ENCODE measurements at regions not wholly inside any gene's neighbourhood (a gene's known extent, or its start where the extent isn't known, plus 50 kb on each side); places are given as distances from the start of the nearest gene placed in this dataset.

DNA sequence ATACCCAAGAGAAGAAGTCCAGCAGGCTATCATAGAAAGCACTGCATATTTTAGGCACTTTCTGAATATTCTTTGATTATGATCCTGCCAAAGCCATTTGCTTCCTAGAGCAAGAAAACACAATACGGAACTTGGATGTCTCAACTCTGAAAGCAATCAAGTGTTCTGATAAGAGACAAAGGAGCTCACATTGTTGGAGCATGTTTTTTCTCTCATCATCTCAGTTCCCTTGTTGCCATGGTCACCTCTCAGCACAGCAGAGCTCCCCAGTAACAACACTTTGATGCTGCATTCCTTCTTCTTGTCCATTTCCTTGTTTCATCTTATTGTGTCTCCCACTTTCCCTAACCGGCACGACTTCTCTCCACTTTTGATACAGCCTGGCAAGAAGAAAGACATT lies 168.7 kb upstream of the FUT9 start:
- TF ChIP-seq SP2 (CRISPR knock-in tag; IDR thresholded peaks at IDR 0.05) (no peak), TP53 (CRISPR knock-in tag; conservative IDR thresholded peaks at IDR 0.05) (no peak), TAF1 (CRISPR knock-in tag; IDR thresholded peaks at IDR 0.05) (no peak), MED8 (CRISPR knock-in tag; IDR thresholded peaks at IDR 0.05; ENCODE audit: insufficient replicate concordance) (no peak)
- TF ChIP-seq, protein P1, sequence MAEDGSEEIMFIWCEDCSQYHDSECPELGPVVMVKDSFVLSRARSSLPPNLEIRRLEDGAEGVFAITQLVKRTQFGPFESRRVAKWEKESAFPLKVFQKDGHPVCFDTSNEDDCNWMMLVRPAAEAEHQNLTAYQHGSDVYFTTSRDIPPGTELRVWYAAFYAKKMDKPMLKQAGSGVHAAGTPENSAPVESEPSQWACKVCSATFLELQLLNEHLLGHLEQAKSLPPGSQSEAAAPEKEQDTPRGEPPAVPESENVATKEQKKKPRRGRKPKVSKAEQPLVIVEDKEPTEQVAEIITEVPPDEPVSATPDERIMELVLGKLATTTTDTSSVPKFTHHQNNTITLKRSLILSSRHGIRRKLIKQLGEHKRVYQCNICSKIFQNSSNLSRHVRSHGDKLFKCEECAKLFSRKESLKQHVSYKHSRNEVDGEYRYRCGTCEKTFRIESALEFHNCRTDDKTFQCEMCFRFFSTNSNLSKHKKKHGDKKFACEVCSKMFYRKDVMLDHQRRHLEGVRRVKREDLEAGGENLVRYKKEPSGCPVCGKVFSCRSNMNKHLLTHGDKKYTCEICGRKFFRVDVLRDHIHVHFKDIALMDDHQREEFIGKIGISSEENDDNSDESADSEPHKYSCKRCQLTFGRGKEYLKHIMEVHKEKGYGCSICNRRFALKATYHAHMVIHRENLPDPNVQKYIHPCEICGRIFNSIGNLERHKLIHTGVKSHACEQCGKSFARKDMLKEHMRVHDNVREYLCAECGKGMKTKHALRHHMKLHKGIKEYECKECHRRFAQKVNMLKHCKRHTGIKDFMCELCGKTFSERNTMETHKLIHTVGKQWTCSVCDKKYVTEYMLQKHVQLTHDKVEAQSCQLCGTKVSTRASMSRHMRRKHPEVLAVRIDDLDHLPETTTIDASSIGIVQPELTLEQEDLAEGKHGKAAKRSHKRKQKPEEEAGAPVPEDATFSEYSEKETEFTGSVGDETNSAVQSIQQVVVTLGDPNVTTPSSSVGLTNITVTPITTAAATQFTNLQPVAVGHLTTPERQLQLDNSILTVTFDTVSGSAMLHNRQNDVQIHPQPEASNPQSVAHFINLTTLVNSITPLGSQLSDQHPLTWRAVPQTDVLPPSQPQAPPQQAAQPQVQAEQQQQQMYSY (CRISPR knock-in tag; IDR thresholded peaks at IDR 0.05) = no peak
- TF ChIP-seq, protein P2, sequence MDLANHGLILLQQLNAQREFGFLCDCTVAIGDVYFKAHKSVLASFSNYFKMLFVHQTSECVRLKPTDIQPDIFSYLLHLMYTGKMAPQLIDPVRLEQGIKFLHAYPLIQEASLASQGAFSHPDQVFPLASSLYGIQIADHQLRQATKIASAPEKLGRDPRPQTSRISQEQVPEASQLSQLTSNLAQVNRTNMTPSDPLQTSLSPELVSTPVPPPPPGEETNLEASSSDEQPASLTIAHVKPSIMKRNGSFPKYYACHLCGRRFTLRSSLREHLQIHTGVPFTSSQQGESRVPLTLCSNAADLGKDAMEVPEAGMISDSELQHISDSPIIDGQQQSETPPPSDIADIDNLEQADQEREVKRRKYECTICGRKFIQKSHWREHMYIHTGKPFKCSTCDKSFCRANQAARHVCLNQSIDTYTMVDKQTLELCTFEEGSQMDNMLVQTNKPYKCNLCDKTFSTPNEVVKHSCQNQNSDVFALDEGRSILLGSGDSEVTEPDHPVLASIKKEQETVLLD (CRISPR knock-in tag; IDR thresholded peaks at IDR 0.05; ENCODE audit: low read depth) = no peak
- TF ChIP-seq, protein P3, sequence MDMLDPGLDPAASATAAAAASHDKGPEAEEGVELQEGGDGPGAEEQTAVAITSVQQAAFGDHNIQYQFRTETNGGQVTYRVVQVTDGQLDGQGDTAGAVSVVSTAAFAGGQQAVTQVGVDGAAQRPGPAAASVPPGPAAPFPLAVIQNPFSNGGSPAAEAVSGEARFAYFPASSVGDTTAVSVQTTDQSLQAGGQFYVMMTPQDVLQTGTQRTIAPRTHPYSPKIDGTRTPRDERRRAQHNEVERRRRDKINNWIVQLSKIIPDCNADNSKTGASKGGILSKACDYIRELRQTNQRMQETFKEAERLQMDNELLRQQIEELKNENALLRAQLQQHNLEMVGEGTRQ (IDR thresholded peaks at IDR 0.05; ENCODE audit: low read depth, low read length) = no peak
- TF ChIP-seq, protein P3 (CRISPR knock-in tag; IDR thresholded peaks at IDR 0.05; ENCODE audit: borderline replicate concordance) = no peak

Measured in HepG2 (cell line).